ENCODE measurements at regions not wholly inside any gene's neighbourhood (a gene's known extent, or its start where the extent isn't known, plus 50 kb on each side); places are given as distances from the start of the nearest gene placed in this dataset.

GRCh38 chr3:87069021-87069420 lies 78.1 kb upstream of the VGLL3 start:
- ChIA-PET POLR2A (ENCODE audit: unreplicated experiment) (no interaction called here), CTCF (no interaction called here)
- Histone ChIP-seq H3K9ac (ENCODE audit: low read depth, low read length) (no peak overlapping the region), H3K18ac (ENCODE audit: low read depth, low read length) (no peak overlapping the region), H3K4me3 (ENCODE audit: insufficient read depth, low read depth, low read length) (no peak overlapping the region), H4K5ac (ENCODE audit: low read depth, low read length) (no peak overlapping the region), H2AFZ (replicated peaks; ENCODE audit: low read length, poor library complexity) (no peak overlapping the region), H3K9me3 (ENCODE audit: control insufficient read depth, insufficient read depth, low read length) (no peaks in the 10 kb centered on the region), H3K79me1 (ENCODE audit: low read depth in 1 of 2, low read length in 2 of 2) (no peaks in the 10 kb centered on the region), H2AK9ac (replicated peaks; ENCODE audit: low read depth, low read length, poor library complexity) (no peak overlapping the region), H2BK20ac (ENCODE audit: low read depth, low read length) (no peak overlapping the region), H3K4me2 (ENCODE audit: low read depth, low read length) (no peak overlapping the region), H2BK5ac (ENCODE audit: low read depth, low read length, poor library complexity, severe bottlenecking) (no peak overlapping the region), H3K4ac (ENCODE audit: low read depth, low read length) (no peak overlapping the region), H3K14ac (replicated peaks; ENCODE audit: low read depth, low read length) (no peak overlapping the region), H3K36me3 (ENCODE audit: control insufficient read depth, insufficient read depth, low read length) (no peaks in the 10 kb centered on the region), H2AK5ac (ENCODE audit: low read depth, low read length) (no peak overlapping the region), H3K56ac (ENCODE audit: extremely low read depth, insufficient read depth, low read length) (no peak overlapping the region), H3K27ac (ENCODE audit: insufficient read depth, low read length) (no peak overlapping the region), H3K9me1 (ENCODE audit: insufficient read depth, low read length) (no peaks in the 10 kb centered on the region), H4K20me1 (ENCODE audit: insufficient read depth, low read length) (no peaks in the 10 kb centered on the region), H2BK120ac (ENCODE audit: low read depth, low read length) (no peak overlapping the region), H3K4me1 (ENCODE audit: control insufficient read depth, insufficient read depth, low read length) (no peaks in the 10 kb centered on the region), H3K23ac (ENCODE audit: low read depth, low read length) (no peak overlapping the region), H3K27me3 (ENCODE audit: control insufficient read depth, insufficient read depth, low read length) (peaks cover 6% of the 10 kb centered on the region), H2BK15ac (ENCODE audit: low read depth, low read length) (no peak overlapping the region), H4K91ac (ENCODE audit: insufficient read depth, low read depth, low read length) (no peak overlapping the region), H4K8ac (ENCODE audit: low read depth in 2 of 2, low read length in 2 of 2) (no peak overlapping the region)
- no TSS peak for BruUV-seq (replicated peaks)
- no peak for ATAC-seq (ENCODE audit: low read depth)
- intact Hi-C loops (cut with micrococcal nuclease) (no loop called here), in situ Hi-C loops (cut with MboI; ENCODE audit: low sequenced_read_pairs) (no loop called here), dilution Hi-C loops (cut with HindIII; ENCODE audit: low sequenced_read_pairs, unreplicated experiment) (no loop called here)
- WGBS, 2 experiments (ENCODE audit: extremely low coverage in 2 of 2, insufficient read length in 1 of 2): 90% methylated on average over 2 of the region's 5 CpGs; no CpG with 5 or more reads in 1 of the 2 experiments
- DNase-seq: no peak
- TF ChIP-seq RCOR1 (IDR thresholded peaks at IDR 0.05; ENCODE audit: insufficient replicate concordance, low read length) (no peak), CTCF (conservative IDR thresholded peaks at IDR 0.05; ENCODE audit: low read depth, low read length) (no peak), CHD1 (IDR thresholded peaks at IDR 0.05; ENCODE audit: low read depth, low read length) (no peak), ELK1 (IDR thresholded peaks at IDR 0.05; ENCODE audit: borderline replicate concordance, low read depth, low read length) (no peak), MXI1 (IDR thresholded peaks at IDR 0.05; ENCODE audit: borderline replicate concordance, low read depth, low read length) (no peak), RFX5 (IDR thresholded peaks at IDR 0.05; ENCODE audit: low read depth, low read length) (no peak), MAFK (IDR thresholded peaks at IDR 0.05; ENCODE audit: low read depth, low read length) (no peak), SMC3 (IDR thresholded peaks at IDR 0.05; ENCODE audit: low read depth, low read length) (no peak), CEBPB (IDR thresholded peaks at IDR 0.05; ENCODE audit: low read depth, low read length) (no peak), NFE2L2 (IDR thresholded peaks at IDR 0.05; ENCODE audit: low read depth, low read length) (no peak)
